ENCODE measurements at regions not wholly inside any gene's neighbourhood (a gene's known extent, or its start where the extent isn't known, plus 50 kb on each side); places are given as distances from the start of the nearest gene placed in this dataset.

DNA sequence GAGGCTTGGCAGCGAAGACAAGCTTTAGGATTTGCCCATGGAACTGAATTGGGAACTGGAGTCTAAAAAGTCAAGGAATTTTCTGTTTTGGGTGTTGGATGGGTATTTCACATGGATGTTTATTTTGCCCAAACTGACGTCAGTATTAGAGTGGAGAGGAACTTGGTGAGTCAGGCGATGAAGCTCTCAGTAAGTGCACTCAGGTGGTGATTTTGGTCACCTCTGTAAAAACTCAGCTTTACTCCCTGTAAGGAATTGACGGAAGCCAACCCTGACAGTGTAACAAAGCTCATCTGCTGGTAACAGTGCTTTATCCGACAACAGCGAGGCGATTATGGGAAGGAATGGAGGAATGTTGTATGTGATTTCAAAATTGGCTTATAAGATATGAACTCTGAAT is 77.0 kb upstream of the PGRMC2 start:
- Histone ChIP-seq H3K9me3 (ENCODE audit: low read depth, low read length) (no peaks in the 10 kb centered on the region), H3K27ac (no peak overlapping the region), H3K4me3 (no peak overlapping the region), H3K36me3 (ENCODE audit: insufficient read depth, low read length) (no peaks in the 10 kb centered on the region), H3K9ac (ENCODE audit: insufficient read length) (no peak overlapping the region)
- no peak for DNase-seq (ENCODE audit: low read depth, low spot score)
- no peak for TF ChIP-seq POLR2AphosphoS5 (IDR thresholded peaks at IDR 0.05; ENCODE audit: borderline replicate concordance, low read depth, low read length)
- no peak for TF ChIP-seq EZH2 (IDR thresholded peaks at IDR 0.05)
- TF ChIP-seq FOXP2 (optimal IDR thresholded peaks at IDR 0.05; ENCODE audit: control extremely low read depth, extremely low read length, insufficient read depth), result no peak

DNA sequence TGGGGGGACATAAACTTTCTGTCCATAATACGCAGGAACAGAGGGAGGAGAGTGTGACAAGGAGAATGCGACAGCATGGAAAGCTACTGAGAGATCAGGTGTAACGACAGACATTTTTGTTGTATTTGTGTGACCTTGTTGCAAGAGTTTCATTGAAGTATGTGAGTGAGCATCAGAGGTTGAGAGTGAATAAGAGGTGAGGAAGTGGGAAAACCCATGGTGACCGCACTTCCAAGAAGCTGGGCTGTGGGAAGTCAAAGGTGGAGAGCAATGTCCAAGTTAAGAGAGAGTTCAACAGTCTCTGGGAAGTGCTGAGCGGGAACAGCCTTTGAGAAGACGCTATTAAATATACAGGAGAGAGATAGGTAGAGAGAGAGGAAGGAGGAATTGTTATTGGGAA is 76.4 kb upstream of the PGRMC2 start:
- DNase-seq (ENCODE audit: low read depth, low spot score), result no peak
- H3K9ac ChIP-seq (ENCODE audit: insufficient read length), result no peak overlapping the region
- H3K4me3 ChIP-seq, result no peak overlapping the region
- no peak overlapping the region for H3K27ac ChIP-seq
- TF ChIP-seq POLR2AphosphoS5 (IDR thresholded peaks at IDR 0.05; ENCODE audit: borderline replicate concordance, low read depth, low read length), result no peak
- TF ChIP-seq EZH2 (IDR thresholded peaks at IDR 0.05), result no peak
- no peak for TF ChIP-seq FOXP2 (optimal IDR thresholded peaks at IDR 0.05; ENCODE audit: control extremely low read depth, extremely low read length, insufficient read depth)
- H3K36me3 ChIP-seq (ENCODE audit: insufficient read depth, low read length), result no peaks in the 10 kb centered on the region
- H3K9me3 ChIP-seq (ENCODE audit: low read depth, low read length), result no peaks in the 10 kb centered on the region

DNA sequence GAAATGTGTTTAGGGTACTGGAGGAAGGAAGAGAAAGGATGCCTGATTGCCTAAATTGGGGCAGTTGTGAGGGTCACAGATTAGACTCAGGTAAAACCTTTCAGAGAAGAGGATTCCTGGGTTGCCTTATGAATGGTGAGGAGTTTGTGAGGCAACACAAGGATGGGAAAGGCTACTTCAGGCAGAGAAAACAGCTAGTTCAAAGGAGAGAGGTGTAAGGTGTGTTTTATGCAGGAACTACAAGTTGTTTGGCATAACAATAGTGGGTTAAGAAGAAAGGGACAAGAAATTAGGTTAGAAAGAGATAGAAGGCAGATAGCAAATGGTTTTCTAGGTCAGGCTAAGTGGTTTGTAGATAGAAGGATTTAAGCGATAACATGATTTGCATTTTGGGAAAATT is 75.1 kb upstream of the PGRMC2 start:
- Histone ChIP-seq H3K9ac (ENCODE audit: insufficient read length) (no peak overlapping the region), H3K9me3 (ENCODE audit: low read depth, low read length) (no peaks in the 10 kb centered on the region)
- TF ChIP-seq EZH2 (IDR thresholded peaks at IDR 0.05), result no peak
- TF ChIP-seq POLR2AphosphoS5 (IDR thresholded peaks at IDR 0.05; ENCODE audit: borderline replicate concordance, low read depth, low read length), result no peak
- TF ChIP-seq FOXP2 (optimal IDR thresholded peaks at IDR 0.05; ENCODE audit: control extremely low read depth, extremely low read length, insufficient read depth), result no peak

DNA sequence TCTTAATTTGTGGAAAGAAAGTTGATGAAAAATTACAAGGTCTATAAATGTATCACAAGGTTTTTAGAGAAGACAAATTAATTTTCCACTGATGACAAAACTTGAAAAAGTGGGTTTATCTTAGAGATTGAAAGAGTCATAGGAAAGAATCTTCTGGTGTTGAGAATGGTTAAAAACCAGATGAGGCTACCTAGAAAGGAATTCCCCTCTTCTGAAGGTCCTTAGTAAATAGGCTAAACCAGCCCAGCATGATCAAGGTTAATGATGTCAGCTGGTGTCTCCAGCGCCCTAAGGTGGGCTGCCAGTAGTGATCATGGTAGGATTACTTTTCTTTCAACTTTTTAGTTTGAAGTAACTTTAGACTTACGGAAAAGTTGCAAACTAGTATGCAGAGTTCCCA is 71.8 kb upstream of the PGRMC2 start:
- Histone ChIP-seq H3K27ac (no peak overlapping the region), H3K4me3 (peak overlapping the region; percentile 51; the same call in 1 of the 2 replicates), H3K9me3 (ENCODE audit: low read depth, low read length) (no peaks in the 10 kb centered on the region), H3K36me3 (ENCODE audit: insufficient read depth, low read length) (no peaks in the 10 kb centered on the region), H3K9ac (ENCODE audit: insufficient read length) (no peak overlapping the region)
- no peak for TF ChIP-seq EZH2 (IDR thresholded peaks at IDR 0.05)
- TF ChIP-seq POLR2AphosphoS5 (IDR thresholded peaks at IDR 0.05; ENCODE audit: borderline replicate concordance, low read depth, low read length), result no peak
- no peak for TF ChIP-seq FOXP2 (optimal IDR thresholded peaks at IDR 0.05; ENCODE audit: control extremely low read depth, extremely low read length, insufficient read depth)
- DNase-seq (ENCODE audit: low read depth, low spot score), result no peak

More for the DNA sequence above, 75.1 kb upstream of the PGRMC2 start:
- Histone ChIP-seq H3K27ac (no peak overlapping the region), H3K4me3 (no peak overlapping the region), H3K36me3 (ENCODE audit: insufficient read depth, low read length) (no peaks in the 10 kb centered on the region)
- DNase-seq (ENCODE audit: low read depth, low spot score), result no peak

DNA sequence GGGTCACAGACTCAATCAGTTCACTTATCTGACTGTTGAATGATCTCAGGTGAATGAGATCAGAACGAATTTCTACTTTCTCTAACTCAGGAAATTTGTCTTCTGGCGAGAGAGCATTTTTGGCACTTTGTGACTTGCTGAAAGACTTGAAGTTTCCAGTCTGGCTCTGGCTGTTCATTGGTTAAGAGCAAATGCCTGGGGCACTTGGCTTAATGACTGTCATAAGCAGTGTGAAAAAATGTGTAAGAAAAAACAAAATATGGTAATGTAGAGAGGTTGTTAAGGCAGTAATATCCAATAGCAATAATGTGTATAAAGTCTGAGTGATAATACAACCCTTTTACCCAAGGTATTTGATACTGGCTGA is 71.3 kb upstream of the PGRMC2 start:
- no peak for TF ChIP-seq FOXP2 (optimal IDR thresholded peaks at IDR 0.05; ENCODE audit: control extremely low read depth, extremely low read length, insufficient read depth)
- TF ChIP-seq EZH2 (IDR thresholded peaks at IDR 0.05), result no peak
- no peak for TF ChIP-seq POLR2AphosphoS5 (IDR thresholded peaks at IDR 0.05; ENCODE audit: borderline replicate concordance, low read depth, low read length)
- Histone ChIP-seq H3K9ac (ENCODE audit: insufficient read length) (no peak overlapping the region), H3K9me3 (ENCODE audit: low read depth, low read length) (no peaks in the 10 kb centered on the region), H3K27ac (peak overlapping the region; percentile 48; the same call in 1 of the 2 replicates), H3K4me3 (peak overlapping the region; percentile 51), H3K36me3 (ENCODE audit: insufficient read depth, low read length) (no peaks in the 10 kb centered on the region)
- DNase-seq (ENCODE audit: low read depth, low spot score), result peak; percentile 18

DNA sequence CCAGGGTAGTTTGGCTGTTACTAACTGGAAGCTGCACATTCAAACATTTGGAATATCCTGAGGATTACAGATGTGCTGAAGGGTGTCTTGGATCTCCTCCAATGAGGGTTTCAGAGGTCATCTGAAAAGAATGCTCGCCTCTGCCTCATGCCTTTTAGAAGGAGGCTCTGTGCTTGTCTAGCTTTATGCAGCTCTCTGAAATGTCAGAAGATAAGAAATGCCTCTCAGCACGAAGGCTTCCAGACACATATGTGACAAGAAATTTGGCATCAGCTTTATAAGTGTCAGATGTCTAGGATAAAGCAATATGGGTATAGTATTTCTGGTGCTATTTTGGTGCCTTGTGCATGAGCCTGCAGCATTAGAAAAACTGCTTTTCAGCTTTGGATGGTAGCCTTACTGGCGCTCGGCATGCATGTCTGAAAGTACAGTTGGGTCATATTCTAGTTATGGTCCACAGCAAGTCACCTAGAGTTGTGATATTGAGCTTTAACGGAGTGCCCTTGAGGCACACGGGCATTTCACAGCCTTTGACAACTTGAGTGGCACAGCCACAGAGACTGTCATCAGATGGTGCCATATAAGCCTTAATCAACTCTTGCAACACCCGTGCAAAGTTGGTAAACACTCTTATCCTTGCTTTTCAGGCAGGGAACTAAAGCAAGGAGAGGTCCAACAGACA is 70.8 kb upstream of the PGRMC2 start:
- Histone ChIP-seq H3K36me3 (ENCODE audit: insufficient read depth, low read length) (no peaks in the 10 kb centered on the region), H3K9me3 (ENCODE audit: low read depth, low read length) (no peaks in the 10 kb centered on the region), H3K9ac (ENCODE audit: insufficient read length) (no peak overlapping the region), H3K4me3 (peak overlapping the region; percentile 51), H3K27ac (peak overlapping the region; percentile 48; the same call in 1 of the 2 replicates)
- no peak for TF ChIP-seq POLR2AphosphoS5 (IDR thresholded peaks at IDR 0.05; ENCODE audit: borderline replicate concordance, low read depth, low read length)
- no peak for TF ChIP-seq FOXP2 (optimal IDR thresholded peaks at IDR 0.05; ENCODE audit: control extremely low read depth, extremely low read length, insufficient read depth)
- TF ChIP-seq EZH2 (IDR thresholded peaks at IDR 0.05), result no peak
- no peak for DNase-seq (ENCODE audit: low read depth, low spot score)

DNA sequence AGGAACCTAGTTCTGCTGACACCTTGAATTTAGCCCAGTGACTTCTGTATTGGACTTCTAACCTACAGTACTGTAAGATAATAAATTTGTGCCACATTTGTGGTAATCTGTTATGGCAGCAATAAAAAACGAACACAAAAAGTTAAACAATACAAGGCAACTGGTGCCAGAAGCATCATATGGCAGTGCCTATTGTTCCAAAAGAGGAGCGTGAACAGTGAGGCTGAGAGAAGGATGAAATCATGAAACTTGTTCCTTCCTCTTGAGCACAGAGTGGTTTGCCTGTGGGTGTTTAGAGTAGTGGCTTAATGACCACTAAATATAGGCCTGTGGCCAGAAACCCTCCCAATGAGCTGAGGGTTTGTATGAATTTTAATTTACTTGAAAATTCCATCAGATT is 69.7 kb upstream of the PGRMC2 start:
- no peak overlapping the region for H3K27ac ChIP-seq
- DNase-seq (ENCODE audit: low read depth, low spot score), result no peak
- TF ChIP-seq FOXP2 (optimal IDR thresholded peaks at IDR 0.05; ENCODE audit: control extremely low read depth, extremely low read length, insufficient read depth) (no peak), EZH2 (IDR thresholded peaks at IDR 0.05) (no peak), POLR2AphosphoS5 (IDR thresholded peaks at IDR 0.05; ENCODE audit: borderline replicate concordance, low read depth, low read length) (no peak)
- no peak overlapping the region for H3K4me3 ChIP-seq
- no peak overlapping the region for H3K9ac ChIP-seq (ENCODE audit: insufficient read length)
- no peaks in the 10 kb centered on the region for H3K36me3 ChIP-seq (ENCODE audit: insufficient read depth, low read length)
- no peaks in the 10 kb centered on the region for H3K9me3 ChIP-seq (ENCODE audit: low read depth, low read length)

DNA sequence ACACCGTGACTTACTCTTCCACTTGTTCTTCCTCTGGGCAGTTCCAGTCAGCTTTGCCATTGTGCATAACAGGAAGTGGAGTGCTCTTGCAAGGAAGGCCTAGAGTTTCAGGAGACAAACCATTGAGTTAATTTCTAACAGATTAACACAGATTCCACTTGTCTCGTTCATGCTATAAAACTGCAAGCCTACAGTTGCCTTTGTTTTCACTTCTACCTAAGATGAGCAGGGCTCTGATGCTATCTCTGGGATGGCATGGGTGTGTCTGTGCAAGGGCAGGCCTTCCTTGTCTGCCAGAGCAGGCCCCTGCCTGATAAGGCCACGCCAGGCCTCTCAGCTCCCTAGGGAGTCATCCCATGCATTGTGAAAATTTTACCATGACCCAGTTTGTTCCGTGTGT is 67.7 kb upstream of the PGRMC2 start:
- TF ChIP-seq FOXP2 (optimal IDR thresholded peaks at IDR 0.05; ENCODE audit: control extremely low read depth, extremely low read length, insufficient read depth) (no peak), EZH2 (IDR thresholded peaks at IDR 0.05) (no peak), POLR2AphosphoS5 (IDR thresholded peaks at IDR 0.05; ENCODE audit: borderline replicate concordance, low read depth, low read length) (no peak)
- Histone ChIP-seq H3K4me3 (no peak overlapping the region), H3K36me3 (ENCODE audit: insufficient read depth, low read length) (no peaks in the 10 kb centered on the region), H3K27ac (peak overlapping the region; percentile 47), H3K9ac (ENCODE audit: insufficient read length) (no peak overlapping the region), H3K9me3 (ENCODE audit: low read depth, low read length) (no peaks in the 10 kb centered on the region)
- DNase-seq (ENCODE audit: low read depth, low spot score), result no peak
